HepG2 (cell line): ENCODE measurements at regions not wholly inside any gene's neighbourhood (a gene's known extent, or its start where the extent isn't known, plus 50 kb on each side); places are given as distances from the start of the nearest gene placed in this dataset.

Source experiments
- GATAD1 ChIP-seq: IDR thresholded peaks from 2 replicates; pipeline ENCODE4 v1.6.1; 2016; ENCODE audit warnings: missing genetic modification reagents, missing compliant biosample characterization
- KDM1A ChIP-seq: IDR thresholded peaks from 2 replicates; pipeline ENCODE4 v1.6.1; 2016; ENCODE audit warnings: missing compliant biosample characterization
- MEIS1 ChIP-seq: sonication (generic); formaldehyde crosslinking; IDR thresholded peaks from 2 replicates; pipeline ENCODE4 v1.9.0; 2021; ENCODE audit warnings: mild to moderate bottlenecking, missing genetic modification reagents, moderate library complexity, borderline replicate concordance
- NBN ChIP-seq: fragments of 450-650 bp; conservative IDR thresholded peaks from 2 replicates; pipeline ENCODE4 v1.6.1; 2017
- TFE3 ChIP-seq: IDR thresholded peaks from 2 replicates; pipeline ENCODE4 v1.6.1; 2016
- ZBTB40 ChIP-seq, 2 experiments: fragments of 450-650 bp in 1 of 2; sonication (generic) in 1 of 2; formaldehyde crosslinking in 1 of 2; IDR thresholded peaks; 2 replicates each; pipeline versions ENCODE4 v1.6.1 to v1.8.0; 2016 to 2022; ENCODE audit warnings: antibody characterized with exemption in 1 of 2, mild to moderate bottlenecking in 1 of 2, missing genetic modification reagents in 1 of 2
- ZNF414 ChIP-seq: sonication (generic); formaldehyde crosslinking; IDR thresholded peaks from 2 replicates; pipeline ENCODE4 v1.5.0; 2020; ENCODE audit warnings: missing genetic modification reagents
- ZSCAN9 ChIP-seq: IDR thresholded peaks from 2 replicates; pipeline ENCODE4 v1.6.1; 2016; ENCODE audit warnings: borderline replicate concordance

- TF ChIP-seq ZBTB40 (IDR thresholded peaks at IDR 0.05) (no peak), ZBTB40 (CRISPR knock-in tag; IDR thresholded peaks at IDR 0.05) (no peak), KDM1A (CRISPR knock-in tag) (no peak), TFE3 (no peak), ZSCAN9 (CRISPR knock-in tag) (no peak), ZNF414 (CRISPR knock-in tag) (no peak), MEIS1 (CRISPR knock-in tag) (no peak), NBN (no peak), GATAD1 (CRISPR knock-in tag) (no peak)
Measured at GRCh38 chr5:174816858-174817257, 92.5 kb downstream of the MSX2 start (continued).
